ENCODE measurements at regions not wholly inside any gene's neighbourhood (a gene's known extent, or its start where the extent isn't known, plus 50 kb on each side); places are given as distances from the start of the nearest gene placed in this dataset.

DNA sequence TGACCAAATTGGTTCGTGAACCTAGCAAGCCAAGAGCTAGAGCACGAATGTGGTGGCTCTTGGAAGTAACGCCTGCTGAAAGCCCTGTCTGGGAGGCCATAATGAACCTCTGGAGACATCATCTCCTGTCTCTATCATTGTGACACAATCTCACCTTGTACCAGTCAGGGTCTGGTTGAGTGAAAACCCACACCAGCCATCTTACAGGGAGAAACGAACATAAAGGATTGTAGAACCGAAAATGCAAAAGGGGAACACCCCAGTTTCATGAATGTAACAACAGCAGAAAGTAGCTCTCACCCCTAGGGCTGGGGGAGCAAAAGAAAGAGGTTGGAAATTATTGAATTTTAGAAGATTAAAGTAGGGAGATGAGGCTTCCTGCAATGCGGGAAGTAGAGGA, 50.9 kb upstream of the TAB2 start:
- H3K4me3 ChIP-seq, result no peak overlapping the region
- ATAC-seq, result no peak
- DNase-seq, result no peak
- H3K4me1 ChIP-seq, result no peaks in the 10 kb centered on the region
- no peak for TF ChIP-seq CTCF (IDR thresholded peaks at IDR 0.05)
- no peaks in the 10 kb centered on the region for H3K9me3 ChIP-seq
- intact Hi-C loops (cut with DNase I), result no loop called here
- H3K36me3 ChIP-seq, result no peaks in the 10 kb centered on the region
- H3K27me3 ChIP-seq, result no peaks in the 10 kb centered on the region
- no peak overlapping the region for H3K27ac ChIP-seq

DNA sequence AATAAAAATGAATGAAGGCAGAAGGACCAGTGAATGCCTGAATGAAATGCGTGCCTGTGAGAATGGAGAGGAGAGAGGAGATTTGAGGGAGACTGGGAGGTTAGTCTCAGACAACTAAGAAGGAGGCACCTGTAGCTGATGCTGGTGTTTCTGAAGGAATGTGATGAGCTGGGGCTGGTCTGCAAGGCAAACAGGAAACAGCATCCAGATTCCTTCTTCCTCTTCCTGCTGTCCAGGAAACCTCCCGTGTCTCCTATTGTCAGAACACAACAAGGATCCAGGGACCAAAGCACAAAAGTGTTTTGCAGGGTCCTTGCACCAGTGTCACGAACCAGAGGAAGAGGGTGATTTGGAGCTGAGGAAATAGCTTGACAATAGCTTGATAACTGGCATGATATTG, 50.4 kb upstream of the TAB2 start:
- ATAC-seq, result no peak
- intact Hi-C loops (cut with DNase I), result no loop called here
- no peak for TF ChIP-seq CTCF (IDR thresholded peaks at IDR 0.05)

DNA sequence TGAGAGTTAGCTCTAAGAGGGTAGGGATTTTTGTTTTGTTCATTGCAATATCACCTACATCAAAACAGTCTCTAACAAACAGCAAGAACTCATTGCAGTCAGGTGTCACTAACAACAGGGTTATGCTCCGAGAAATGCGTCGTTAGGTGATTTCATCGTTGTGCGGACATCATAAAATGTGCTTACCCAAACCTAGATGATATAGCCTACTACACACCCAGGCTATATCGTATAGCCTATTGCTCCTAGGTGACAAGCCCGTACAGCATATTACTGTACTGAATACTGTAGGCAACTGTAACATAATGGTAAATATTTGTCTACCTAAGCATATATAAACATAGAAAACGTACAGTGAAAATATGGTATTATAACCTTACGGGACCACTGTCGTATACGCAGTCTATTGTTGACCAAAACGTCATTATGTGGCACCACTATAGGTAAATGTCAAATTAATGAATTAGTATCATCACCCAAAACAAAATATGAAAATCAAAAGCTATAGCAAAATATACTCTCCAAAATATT, 49.9 kb upstream of the TAB2 start:
- H3K9me3 ChIP-seq, result no peaks in the 10 kb centered on the region
- H3K36me3 ChIP-seq, result no peaks in the 10 kb centered on the region
- no peaks in the 10 kb centered on the region for H3K4me1 ChIP-seq
- no peak overlapping the region for H3K27ac ChIP-seq
- no peak overlapping the region for H3K4me3 ChIP-seq
- ATAC-seq (no peak), DNase-seq (no peak)
- no peaks in the 10 kb centered on the region for H3K27me3 ChIP-seq
- intact Hi-C loops (cut with DNase I), result no loop called here
- TF ChIP-seq CTCF (IDR thresholded peaks at IDR 0.05), result no peak

More for the DNA sequence above, 50.4 kb upstream of the TAB2 start:
- H3K9me3 ChIP-seq, result no peaks in the 10 kb centered on the region
- no peaks in the 10 kb centered on the region for H3K36me3 ChIP-seq
- H3K4me3 ChIP-seq, result no peak overlapping the region
- no peak overlapping the region for H3K27ac ChIP-seq
- DNase-seq, result no peak
- H3K27me3 ChIP-seq, result no peaks in the 10 kb centered on the region
- no peaks in the 10 kb centered on the region for H3K4me1 ChIP-seq

Measured in upper lobe of right lung (tissue), 1 donor.